ENCODE measurements at regions not wholly inside any gene's neighbourhood (a gene's known extent, or its start where the extent isn't known, plus 50 kb on each side); places are given as distances from the start of the nearest gene placed in this dataset.
"Not testable (repeated sequence)": the region's sequence is repeated elsewhere in the genome, so short reads cannot be mapped to it uniquely, and the experiment has no call there.

GRCh38 chr11:94235772-94236171 is 68.6 kb upstream of the IZUMO1R start:
- not testable (repeated sequence) for DNase-seq

DNA sequence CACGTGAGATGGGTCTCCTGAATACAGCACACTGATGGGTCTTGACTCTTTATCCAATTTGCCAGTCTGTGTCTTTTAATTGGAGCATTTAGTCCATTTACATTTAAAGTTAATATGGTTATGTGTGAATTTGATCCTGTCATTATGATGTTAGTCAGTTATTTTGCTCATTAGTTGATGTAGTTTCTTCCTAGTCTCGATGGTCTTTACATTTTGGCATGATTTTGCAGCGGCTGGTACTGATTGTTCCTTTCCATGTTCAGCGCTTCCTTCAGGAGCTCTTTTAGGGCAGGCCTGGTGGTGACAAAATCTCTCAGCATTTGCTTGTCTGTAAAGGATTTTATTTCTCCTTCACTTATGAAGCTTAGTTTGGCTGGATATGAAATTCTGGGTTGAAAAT is 68.0 kb upstream of the IZUMO1R start:
- not testable (repeated sequence) for DNase-seq

DNA sequence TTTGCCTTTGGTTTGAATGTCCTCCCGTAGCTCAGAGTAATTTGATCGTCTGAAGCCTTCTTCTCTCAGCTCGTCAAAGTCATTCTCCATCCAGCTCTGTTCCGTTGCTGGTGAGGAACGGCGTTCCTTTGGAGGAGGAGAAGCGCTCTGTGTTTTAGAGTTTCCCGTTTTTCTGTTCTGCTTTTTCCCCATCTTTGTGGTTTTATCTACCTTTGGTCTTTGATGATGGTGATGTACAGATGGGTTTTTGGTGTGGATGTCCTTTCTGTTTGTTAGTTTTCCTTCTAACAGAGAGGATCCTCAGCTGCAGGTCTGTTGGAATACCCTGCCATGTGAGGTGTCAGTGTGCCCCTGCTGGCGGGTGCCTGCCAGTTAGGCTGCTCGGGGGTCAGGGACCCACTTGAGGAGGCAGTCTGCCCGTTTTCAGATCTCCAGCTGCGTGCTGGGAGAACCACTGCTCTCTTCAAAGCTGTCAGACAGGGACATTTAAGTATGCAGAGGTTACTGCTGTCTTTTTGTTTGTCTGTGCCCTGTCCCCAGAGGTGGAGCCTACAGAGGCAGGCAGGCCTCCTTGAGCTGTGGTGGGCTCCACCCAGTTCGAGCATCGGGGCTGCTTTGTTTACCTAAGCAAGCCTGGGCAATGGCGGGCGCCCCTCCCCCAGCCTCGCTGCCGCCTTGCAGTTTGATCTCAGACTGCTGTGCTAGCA is 66.8 kb upstream of the IZUMO1R start:
- peak; percentile 34 for DNase-seq

- DNase-seq, result peak; percentile 30
Observed at GRCh38 chr11:94238154-94238735, 66.1 kb upstream of the IZUMO1R start.

DNA sequence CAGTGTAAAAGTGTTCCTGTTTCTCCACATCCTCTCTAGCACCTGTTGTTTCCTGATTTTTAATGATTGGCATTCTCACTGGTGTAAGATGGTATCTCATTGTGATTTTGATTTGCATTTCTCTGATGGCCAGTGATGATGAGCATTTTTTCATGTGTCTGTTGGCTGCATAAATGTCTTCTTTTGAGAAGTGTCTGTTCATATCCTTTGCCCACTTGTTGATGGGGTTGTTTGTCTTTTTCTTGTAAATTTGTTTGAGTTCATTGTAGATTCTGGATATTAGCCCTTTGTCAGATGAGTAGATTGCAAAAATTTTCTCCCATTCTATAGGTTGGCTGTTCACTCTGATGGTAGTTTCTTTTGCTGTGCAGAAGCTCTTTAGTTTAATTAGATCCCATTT is 65.6 kb upstream of the IZUMO1R start:
- DNase-seq, result not testable (repeated sequence)

GRCh38 chr11:94241896-94242295 is 62.5 kb upstream of the IZUMO1R start:
- DNase-seq, result no peak

- DNase-seq, result no peak
Observed at GRCh38 chr11:94243571-94244515, 60.5 kb upstream of the IZUMO1R start.

- no peak for DNase-seq
Observed at GRCh38 chr11:94245121-94245520, 59.3 kb upstream of the IZUMO1R start.

DNA sequence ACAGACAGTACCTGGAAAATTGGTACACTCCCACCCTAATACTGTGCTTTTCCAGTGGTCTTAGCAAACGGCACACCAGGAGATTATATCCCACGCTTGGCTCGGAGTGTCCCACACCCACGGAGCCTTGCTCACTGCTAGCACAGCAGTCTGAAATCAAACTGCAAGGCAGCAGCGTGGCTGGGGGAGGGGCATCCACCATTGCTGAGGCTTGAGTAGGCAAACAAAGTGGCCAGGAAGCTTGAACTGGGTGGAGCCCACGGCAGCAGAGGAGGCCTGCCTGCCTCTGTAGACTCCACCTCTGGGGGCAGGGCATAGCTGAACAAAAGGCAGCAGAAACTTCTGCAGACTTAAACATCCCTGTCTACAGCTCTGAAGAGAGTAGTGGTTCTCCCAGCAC is 56.1 kb upstream of the IZUMO1R start:
- DNase-seq, result not testable (repeated sequence)

- DNase-seq, result no peak
Observed at GRCh38 chr11:94254214-94254613, 50.2 kb upstream of the IZUMO1R start.

Measured in stimulated activated CD4-positive, alpha-beta T cell treated with anti-CD3 and anti-CD28 coated beads, Interleukin-1b, Interleukin-23, amount 100 ng/mL, for 48 hours (primary cell).